ENCODE measurements at regions not wholly inside any gene's neighbourhood (a gene's known extent, or its start where the extent isn't known, plus 50 kb on each side); places are given as distances from the start of the nearest gene placed in this dataset.

DNA sequence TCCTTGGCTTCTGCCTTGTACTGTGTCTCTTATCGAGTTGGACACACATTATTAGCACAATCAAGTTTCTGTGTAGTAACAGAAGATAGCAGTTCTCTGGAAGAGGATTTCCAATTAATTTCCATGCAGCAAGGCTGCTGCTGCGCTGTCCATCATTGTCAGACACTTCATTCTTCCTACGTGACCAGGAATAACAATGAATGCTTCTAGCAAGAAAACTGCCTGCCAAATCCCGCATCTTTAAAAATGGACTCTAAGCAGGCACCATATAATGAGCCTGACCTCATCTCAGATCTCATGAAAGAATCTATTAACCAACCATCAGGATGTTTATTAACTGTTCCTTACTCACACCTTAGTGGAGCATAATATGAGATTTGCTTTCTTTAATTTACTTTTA is 1067.7 kb upstream of the FAM98A start:
- TF ChIP-seq, protein P1, sequence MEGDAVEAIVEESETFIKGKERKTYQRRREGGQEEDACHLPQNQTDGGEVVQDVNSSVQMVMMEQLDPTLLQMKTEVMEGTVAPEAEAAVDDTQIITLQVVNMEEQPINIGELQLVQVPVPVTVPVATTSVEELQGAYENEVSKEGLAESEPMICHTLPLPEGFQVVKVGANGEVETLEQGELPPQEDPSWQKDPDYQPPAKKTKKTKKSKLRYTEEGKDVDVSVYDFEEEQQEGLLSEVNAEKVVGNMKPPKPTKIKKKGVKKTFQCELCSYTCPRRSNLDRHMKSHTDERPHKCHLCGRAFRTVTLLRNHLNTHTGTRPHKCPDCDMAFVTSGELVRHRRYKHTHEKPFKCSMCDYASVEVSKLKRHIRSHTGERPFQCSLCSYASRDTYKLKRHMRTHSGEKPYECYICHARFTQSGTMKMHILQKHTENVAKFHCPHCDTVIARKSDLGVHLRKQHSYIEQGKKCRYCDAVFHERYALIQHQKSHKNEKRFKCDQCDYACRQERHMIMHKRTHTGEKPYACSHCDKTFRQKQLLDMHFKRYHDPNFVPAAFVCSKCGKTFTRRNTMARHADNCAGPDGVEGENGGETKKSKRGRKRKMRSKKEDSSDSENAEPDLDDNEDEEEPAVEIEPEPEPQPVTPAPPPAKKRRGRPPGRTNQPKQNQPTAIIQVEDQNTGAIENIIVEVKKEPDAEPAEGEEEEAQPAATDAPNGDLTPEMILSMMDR (IDR thresholded peaks at IDR 0.05; ENCODE audit: low read depth, low read length), result no peak
- TF ChIP-seq EZH2phosphoT487 (IDR thresholded peaks at IDR 0.05; ENCODE audit: low read depth), result no peak

DNA sequence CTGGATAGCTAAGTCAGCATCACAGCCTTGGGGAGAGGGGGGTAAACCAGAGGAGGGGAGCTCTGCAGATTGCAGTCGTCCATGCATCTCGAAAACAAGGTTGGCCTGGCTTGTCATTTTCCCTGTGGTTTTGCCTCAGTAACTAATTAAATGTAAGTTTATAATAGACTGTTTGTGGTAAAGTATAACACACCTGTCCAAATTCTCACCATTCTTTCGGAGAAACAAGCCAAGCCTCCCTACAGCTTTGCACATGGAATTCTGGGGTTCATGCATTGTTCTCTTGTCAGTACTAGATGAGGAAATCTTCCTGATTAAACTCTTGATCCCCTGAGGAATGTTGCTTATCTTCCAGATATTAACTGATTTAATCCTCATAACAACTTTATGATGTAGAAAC is 1065.2 kb upstream of the FAM98A start:
- Histone ChIP-seq H2AFZ (ENCODE audit: low read depth, low read length) (no peak overlapping the region), H3K4me3 (ENCODE audit: low read length) (no peak overlapping the region), H4K20me1 (ENCODE audit: insufficient read depth, low read length) (no peaks in the 10 kb centered on the region), H3K9me3 (ENCODE audit: insufficient read depth, low read length) (no peaks in the 10 kb centered on the region), H3K36me3 (replicated peaks; ENCODE audit: low read depth, low read length) (no peaks in the 10 kb centered on the region), H3K4me2 (ENCODE audit: low read length) (no peak overlapping the region), H3K4me1 (ENCODE audit: low read length) (peaks cover 9% of the 10 kb centered on the region), H3K9ac (ENCODE audit: low read length) (no peak overlapping the region), H3K27me3 (ENCODE audit: low read depth, low read length) (peaks cover 8% of the 10 kb centered on the region; the same call in 1 of the 2 replicates), H3K79me2 (ENCODE audit: low read length) (no peaks in the 10 kb centered on the region), H3K27ac (ENCODE audit: low read length) (no peak overlapping the region)
- no peak for TF ChIP-seq EZH2phosphoT487 (IDR thresholded peaks at IDR 0.05; ENCODE audit: low read depth)
- TF ChIP-seq, protein P1 (IDR thresholded peaks at IDR 0.05; ENCODE audit: low read depth, low read length), result no peak

More for the DNA sequence above, 1067.7 kb upstream of the FAM98A start:
- Histone ChIP-seq H3K4me1 (ENCODE audit: low read length) (peaks cover 9% of the 10 kb centered on the region), H3K27ac (ENCODE audit: low read length) (no peak overlapping the region), H3K4me2 (ENCODE audit: low read length) (peak overlapping the region; percentile 10; the same call in 1 of the 2 replicates), H3K36me3 (replicated peaks; ENCODE audit: low read depth, low read length) (no peaks in the 10 kb centered on the region), H3K79me2 (ENCODE audit: low read length) (no peaks in the 10 kb centered on the region), H3K4me3 (ENCODE audit: low read length) (no peak overlapping the region), H3K9me3 (ENCODE audit: insufficient read depth, low read length) (no peaks in the 10 kb centered on the region), H3K27me3 (ENCODE audit: low read depth, low read length) (no peaks in the 10 kb centered on the region), H2AFZ (ENCODE audit: low read depth, low read length) (no peak overlapping the region), H4K20me1 (ENCODE audit: insufficient read depth, low read length) (no peaks in the 10 kb centered on the region), H3K9ac (ENCODE audit: low read length) (no peak overlapping the region)

DNA sequence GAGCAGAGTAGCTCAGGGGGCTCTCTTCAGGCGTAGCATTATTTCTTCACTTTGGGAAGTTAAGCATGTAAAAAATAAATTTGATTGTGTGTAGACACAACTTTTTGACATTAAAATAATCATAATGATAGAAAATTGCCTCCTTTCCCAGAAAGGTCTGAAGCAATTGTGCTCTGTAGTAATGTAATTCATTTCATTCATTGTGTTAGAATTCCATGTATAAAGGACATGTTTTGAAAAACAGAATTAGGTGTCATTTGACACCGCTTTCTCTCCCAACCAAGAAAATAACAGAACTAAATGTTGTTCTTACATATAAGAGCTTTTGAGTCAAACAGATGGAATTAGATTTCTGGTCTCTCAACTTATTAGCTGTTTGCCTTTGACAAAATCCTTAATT is 1064.2 kb upstream of the FAM98A start:
- Histone ChIP-seq H3K9ac (ENCODE audit: low read length) (no peak overlapping the region), H3K4me1 (ENCODE audit: low read length) (peaks cover 9% of the 10 kb centered on the region), H3K4me3 (ENCODE audit: low read length) (no peak overlapping the region), H3K9me3 (ENCODE audit: insufficient read depth, low read length) (no peaks in the 10 kb centered on the region), H2AFZ (ENCODE audit: low read depth, low read length) (no peak overlapping the region), H3K27me3 (ENCODE audit: low read depth, low read length) (peaks cover 8% of the 10 kb centered on the region; the same call in 1 of the 2 replicates), H3K27ac (ENCODE audit: low read length) (no peak overlapping the region), H3K4me2 (ENCODE audit: low read length) (no peak overlapping the region), H4K20me1 (ENCODE audit: insufficient read depth, low read length) (no peaks in the 10 kb centered on the region), H3K36me3 (replicated peaks; ENCODE audit: low read depth, low read length) (no peaks in the 10 kb centered on the region), H3K79me2 (ENCODE audit: low read length) (no peaks in the 10 kb centered on the region)
- TF ChIP-seq, protein P1 (IDR thresholded peaks at IDR 0.05; ENCODE audit: low read depth, low read length), result no peak
- no peak for TF ChIP-seq EZH2phosphoT487 (IDR thresholded peaks at IDR 0.05; ENCODE audit: low read depth)

DNA sequence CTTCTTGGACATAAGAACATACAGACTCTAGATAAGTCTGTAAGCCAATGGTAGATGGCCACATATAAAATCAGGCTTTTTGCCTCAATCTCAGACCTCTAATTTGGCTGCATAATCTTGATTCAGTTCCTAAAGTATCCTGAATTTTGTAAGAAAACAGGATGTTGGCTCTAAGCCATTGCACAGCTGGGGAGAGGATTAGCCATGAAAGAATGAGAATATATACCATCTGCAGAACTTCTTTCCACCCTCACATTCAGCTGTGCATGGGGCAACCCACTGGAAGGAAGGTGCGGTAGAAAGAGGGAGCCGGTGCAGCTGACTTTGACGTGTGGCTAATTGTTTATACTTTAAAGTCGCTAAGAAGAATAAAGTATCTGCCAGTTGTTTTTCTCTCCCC is 1061.6 kb upstream of the FAM98A start:
- no peak overlapping the region for H3K9ac ChIP-seq (ENCODE audit: low read length)
- no peak overlapping the region for H2AFZ ChIP-seq (ENCODE audit: low read depth, low read length)
- H4K20me1 ChIP-seq (ENCODE audit: insufficient read depth, low read length), result no peaks in the 10 kb centered on the region; the same call in 1 of the 2 replicates
- TF ChIP-seq EZH2phosphoT487 (IDR thresholded peaks at IDR 0.05; ENCODE audit: low read depth), result no peak
- TF ChIP-seq, protein P1 (IDR thresholded peaks at IDR 0.05; ENCODE audit: low read depth, low read length), result no peak
- H3K27me3 ChIP-seq (ENCODE audit: low read depth, low read length), result peaks cover 11% of the 10 kb centered on the region; the same call in 1 of the 2 replicates
- H3K79me2 ChIP-seq (ENCODE audit: low read length), result no peaks in the 10 kb centered on the region
- H3K4me3 ChIP-seq (ENCODE audit: low read length), result no peak overlapping the region
- H3K4me2 ChIP-seq (ENCODE audit: low read length), result no peak overlapping the region
- peaks cover 12% of the 10 kb centered on the region for H3K4me1 ChIP-seq (ENCODE audit: low read length)
- no peaks in the 10 kb centered on the region for H3K9me3 ChIP-seq (ENCODE audit: insufficient read depth, low read length)
- no peak overlapping the region for H3K27ac ChIP-seq (ENCODE audit: low read length)
- H3K36me3 ChIP-seq (replicated peaks; ENCODE audit: low read depth, low read length), result no peaks in the 10 kb centered on the region

Data from OCI-LY3 (cell line).